Endothelial cell of umbilical vein (primary cell): ENCODE measurements at regions not wholly inside any gene's neighbourhood (a gene's known extent, or its start where the extent isn't known, plus 50 kb on each side); places are given as distances from the start of the nearest gene placed in this dataset.

Source experiments
- BruUV-seq: library from RNA; stranded (reverse); fragments of 400-500 nt; replicated peaks from 2 replicates; lab custom pipeline; 2021; lab: Mats Ljungman, UMichigan
- CTCF ChIA-PET: fragments of 300-600, 350-600 bp; sonication (Branson Sonifier 250); formaldehyde crosslinking; loops from one replicate; lab custom pipeline; 2021; ENCODE audit warnings: antibody characterized with exemption, inconsistent platforms; lab: Charles Lee
- POLR2A ChIA-PET: fragments of 300-600, 350-600 bp; sonication (Branson Sonifier 250); formaldehyde crosslinking; loops from one replicate; lab custom pipeline; 2021; ENCODE audit warnings: antibody characterized with exemption, inconsistent platforms; lab: Charles Lee
- DNase-seq: peaks from one replicate; pipeline ENCODE4 v3.0.0-alpha.2; 2011; ENCODE audit warnings: low read depth, low spot score
- FAIRE-seq: peaks from 2 replicates; lab custom pipeline; 2011; peaks lifted over from hg19 to GRCh38; lab: Jason Lieb, UNC
- H2AFZ ChIP-seq: 2 replicates; pipeline ENCODE4 v1.6.0; 2012; ENCODE audit warnings: low read depth, low read length, control low read depth, inconsistent platforms
- H3K27ac ChIP-seq: 2 replicates; pipeline ENCODE4 v1.5.1; 2011; ENCODE audit warnings: low read depth, mild to moderate bottlenecking, control low read depth, low read length, moderate library complexity; ENCODE audit not compliant: insufficient read depth
- H3K27me3 ChIP-seq, 2 experiments: 2 replicates each; pipeline versions ENCODE4 v1.6.0 to v1.6.1; 2011; ENCODE audit warnings: low read length in 2 of 2, mixed read lengths in 1 of 2; ENCODE audit not compliant: control insufficient read depth in 2 of 2, insufficient read depth in 2 of 2
- H3K36me3 ChIP-seq, 2 experiments: 2 replicates in 1 of 2; 3 replicates in 1 of 2; pipeline ENCODE4 v1.5.1; 2011; ENCODE audit warnings: low read length in 2 of 2, mild to moderate bottlenecking in 1 of 2, moderate library complexity in 1 of 2; ENCODE audit not compliant: control insufficient read depth in 2 of 2, insufficient read depth in 2 of 2; ENCODE audit errors: extremely low read depth in 1 of 2
- H3K4me1 ChIP-seq: 3 replicates; pipeline ENCODE4 v1.5.1; 2011; ENCODE audit warnings: mild to moderate bottlenecking, low read length; ENCODE audit not compliant: control insufficient read depth, insufficient read depth; ENCODE audit errors: extremely low read depth
- H3K4me2 ChIP-seq: 2 replicates; pipeline ENCODE4 v1.6.1; 2011; ENCODE audit warnings: low read length, control low read depth, mixed read lengths; ENCODE audit not compliant: insufficient read depth
- H3K4me3 ChIP-seq, 3 experiments: fragments of 200-600 bp in 1 of 3; sonication (generic), shearing (Covaris generic) in 1 of 3; replicated peaks in 1 of 3; 2 replicates each; pipeline ENCODE4 v1.5.1; 2011 to 2016; ENCODE audit warnings: control low read depth in 3 of 3, low read length in 3 of 3, mild to moderate bottlenecking in 2 of 3, inconsistent platforms in 1 of 3, low read depth in 1 of 3, moderate library complexity in 1 of 3; ENCODE audit not compliant: insufficient read depth in 1 of 3
- H3K79me2 ChIP-seq: 2 replicates; pipeline ENCODE4 v1.6.0; 2012; ENCODE audit warnings: low read length, inconsistent platforms; ENCODE audit not compliant: control insufficient read depth, insufficient read depth
- H3K9ac ChIP-seq: replicated peaks from 2 replicates; pipeline ENCODE3; 2011; ENCODE audit warnings: low read length, control low read depth; ENCODE audit not compliant: insufficient read depth; ENCODE audit errors: extremely low read depth
- H3K9me1 ChIP-seq: replicated peaks from 3 replicates; pipeline ENCODE4 v1.6.0; 2011; ENCODE audit warnings: mild to moderate bottlenecking, low read length; ENCODE audit not compliant: control insufficient read depth, insufficient read depth; ENCODE audit errors: extremely low read depth
- H3K9me3 ChIP-seq: replicated peaks from 2 replicates; pipeline ENCODE4 v1.5.1; 2012; ENCODE audit warnings: low read length, inconsistent platforms; ENCODE audit not compliant: control insufficient read depth, insufficient read depth
- H4K20me1 ChIP-seq: replicated peaks from 2 replicates; pipeline ENCODE3; 2011; ENCODE audit warnings: mild to moderate bottlenecking, low read length; ENCODE audit not compliant: control insufficient read depth, insufficient read depth; ENCODE audit errors: extremely low read depth
- CTCF ChIP-seq, 2 donors: IDR thresholded peaks; 1 replicate in 1 of 2; 2 replicates in 1 of 2; pipeline ENCODE4 v1.5.1; 2011; ENCODE audit warnings: low read length in 2 of 2, mild to moderate bottlenecking in 2 of 2, moderate library complexity in 2 of 2, control low read depth in 1 of 2, inconsistent platforms in 1 of 2, low read depth in 1 of 2; ENCODE audit not compliant: insufficient read depth in 1 of 2; ENCODE audit errors: extremely low read depth in 1 of 2
- EZH2 ChIP-seq: IDR thresholded peaks from 2 replicates; pipeline ENCODE4 v1.6.1; 2012; ENCODE audit warnings: borderline replicate concordance, low read depth, mild to moderate bottlenecking, moderate library complexity, low read length, inconsistent platforms; ENCODE audit not compliant: severe bottlenecking
- FOS ChIP-seq: IDR thresholded peaks from 2 replicates; pipeline ENCODE4 v1.6.1; 2011; ENCODE audit warnings: mild to moderate bottlenecking, low read length, moderate library complexity, borderline replicate concordance; ENCODE audit not compliant: insufficient read depth
- GATA2 ChIP-seq: IDR thresholded peaks from 2 replicates; pipeline ENCODE4 v1.7.0; 2011; ENCODE audit warnings: low read depth, mild to moderate bottlenecking, moderate library complexity, mixed read lengths, low read length; ENCODE audit not compliant: insufficient read length, insufficient read depth
- JUN ChIP-seq: IDR thresholded peaks from 2 replicates; pipeline ENCODE4 v1.6.1; 2011; ENCODE audit warnings: borderline replicate concordance, low read depth; ENCODE audit not compliant: insufficient read length, insufficient read depth
- MAX ChIP-seq: IDR thresholded peaks from 2 replicates; pipeline ENCODE4 v1.6.1; 2011; ENCODE audit not compliant: insufficient read depth, insufficient read length
- MYC ChIP-seq: IDR thresholded peaks from one replicate; pipeline ENCODE4 v1.6.1; 2011; ENCODE audit warnings: mild to moderate bottlenecking, low read depth, low read length
- POLR2A ChIP-seq: IDR thresholded peaks from 2 replicates; pipeline ENCODE4 v1.6.1; 2012; ENCODE audit warnings: low read depth, mild to moderate bottlenecking, control low read depth, low read length
- POLR2AphosphoS5 ChIP-seq: IDR thresholded peaks from 2 replicates; pipeline ENCODE4 v1.6.1; 2012; ENCODE audit warnings: low read depth, mild to moderate bottlenecking, control low read depth, low read length, moderate library complexity; ENCODE audit not compliant: insufficient read depth
- dilution Hi-C: fragments of 300-500 bp; cut with MboI; formaldehyde crosslinking; loops from one replicate; pipeline ENCODE4 v1.15.0; 2019; ENCODE audit warnings: low sequenced_read_pairs; ENCODE audit not compliant: extremely low pct_ligation_motif_present
- intact Hi-C: fragments of 100-400 bp; cut with micrococcal nuclease; formaldehyde crosslinking; loops from one replicate; pipeline ENCODE4 v1.10.0; 2022

DNA sequence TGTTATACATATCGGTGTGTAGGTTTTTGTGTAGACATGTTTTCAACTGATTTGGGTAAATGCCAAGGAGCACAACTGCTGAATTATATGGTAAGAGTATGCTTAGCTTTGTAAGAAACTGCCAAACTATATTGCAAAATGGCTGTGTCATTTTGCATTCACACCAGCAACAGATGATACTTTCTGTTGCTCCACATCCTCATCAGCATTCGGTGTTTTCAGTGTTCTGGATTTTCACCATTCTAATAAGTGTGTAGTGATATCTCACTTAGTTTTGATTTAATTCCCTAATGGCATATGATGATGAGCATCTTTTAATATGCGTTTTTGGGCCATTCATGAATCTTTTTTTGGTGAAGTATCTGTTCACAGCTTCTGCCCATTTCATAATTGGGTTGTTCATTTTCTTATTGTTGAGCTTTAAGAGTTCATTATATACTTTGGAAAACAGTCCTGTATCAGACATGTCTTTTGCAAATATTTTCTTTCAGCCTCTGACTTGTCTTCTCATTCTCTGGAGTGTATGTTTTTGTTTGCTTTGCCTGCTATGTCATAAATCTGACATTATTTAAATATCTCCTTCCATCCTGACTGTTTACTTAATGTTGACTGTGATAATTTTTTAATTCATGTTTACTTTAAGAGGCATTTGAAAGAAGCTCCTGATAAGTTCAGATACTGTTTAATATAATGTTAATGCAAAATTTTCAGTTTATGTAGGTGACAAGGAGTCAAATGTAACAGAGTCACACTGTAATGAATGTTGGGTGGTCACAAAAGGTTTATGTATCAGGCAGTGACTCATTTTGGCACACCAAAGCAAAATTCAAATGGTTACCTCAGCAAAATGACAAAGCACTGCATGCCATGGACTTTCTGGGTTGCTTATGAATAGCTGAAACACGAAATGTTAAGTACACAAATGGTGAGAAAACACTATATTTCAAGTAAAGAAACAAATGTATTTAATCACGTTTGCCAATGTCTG is 181.1 kb upstream of the DAB2 start:
- no peak overlapping the region for H3K9ac ChIP-seq
- no peaks in the 10 kb centered on the region for H4K20me1 ChIP-seq
- no peaks in the 10 kb centered on the region for H3K9me3 ChIP-seq
- FAIRE-seq (peak; percentile 78), DNase-seq (peak; percentile 30)
- no peaks in the 10 kb centered on the region for H3K36me3 ChIP-seq
- TF ChIP-seq POLR2AphosphoS5: no peak
- TF ChIP-seq MYC: no peak
- no peak for TF ChIP-seq GATA2
- TF ChIP-seq EZH2: no peak
- TF ChIP-seq POLR2A: no peak
- TF ChIP-seq FOS: no peak
- TF ChIP-seq JUN: no peak
- no peak for TF ChIP-seq MAX
- TF ChIP-seq CTCF (IDR thresholded peaks at IDR 0.05; ENCODE audit: extremely low read depth in 1 of 2, insufficient read depth in 1 of 2, low read depth in 1 of 2, low read length in 2 of 2): no peak
- intact Hi-C loops: no loop called here
- dilution Hi-C loops: no loop called here
- ChIA-PET POLR2A (no interaction called here), CTCF (interaction anchor here (0.8 to 1.7 kb wide), 4 partner anchors 11 to 1255 kb away, joined by 3 to 4 read pairs (median 4); no protein-coding TSS in a partner anchor)
- H2AFZ ChIP-seq: no peak overlapping the region
- H3K27ac ChIP-seq: no peak overlapping the region
- H3K4me2 ChIP-seq: no peak overlapping the region
- BruUV-seq: no TSS peak
- H3K4me1 ChIP-seq: peaks cover 3% of the 10 kb centered on the region
- no peaks in the 10 kb centered on the region for H3K27me3 ChIP-seq
- no peak overlapping the region for H3K4me3 ChIP-seq
- H3K9me1 ChIP-seq: no peaks in the 10 kb centered on the region
- no peaks in the 10 kb centered on the region for H3K79me2 ChIP-seq
